ENCODE measurements at regions not wholly inside any gene's neighbourhood (a gene's known extent, or its start where the extent isn't known, plus 50 kb on each side); places are given as distances from the start of the nearest gene placed in this dataset.
"Not testable (repeated sequence)": the region's sequence is repeated elsewhere in the genome, so short reads cannot be mapped to it uniquely, and the experiment has no call there.

DNA sequence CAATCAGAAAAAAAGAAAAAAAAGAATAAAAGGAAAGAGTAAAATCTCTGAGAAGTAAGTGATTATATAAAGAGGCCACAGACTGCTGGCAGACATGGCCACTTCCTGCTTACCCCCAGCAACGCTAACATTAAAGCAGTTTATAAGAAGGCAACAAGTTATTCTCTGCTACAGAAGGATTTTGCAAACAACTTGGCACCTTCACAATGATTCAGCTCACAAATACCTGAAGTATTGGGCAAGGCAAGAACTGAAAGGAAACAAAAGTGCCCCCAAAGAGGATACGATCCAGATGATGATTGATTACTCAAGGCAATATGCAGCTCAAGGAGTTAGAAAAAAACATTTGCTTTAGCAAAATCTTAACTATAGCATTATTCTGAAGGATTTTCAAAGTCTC is 718.8 kb downstream of the KLHL13 start:
- TF ChIP-seq, protein P1, sequence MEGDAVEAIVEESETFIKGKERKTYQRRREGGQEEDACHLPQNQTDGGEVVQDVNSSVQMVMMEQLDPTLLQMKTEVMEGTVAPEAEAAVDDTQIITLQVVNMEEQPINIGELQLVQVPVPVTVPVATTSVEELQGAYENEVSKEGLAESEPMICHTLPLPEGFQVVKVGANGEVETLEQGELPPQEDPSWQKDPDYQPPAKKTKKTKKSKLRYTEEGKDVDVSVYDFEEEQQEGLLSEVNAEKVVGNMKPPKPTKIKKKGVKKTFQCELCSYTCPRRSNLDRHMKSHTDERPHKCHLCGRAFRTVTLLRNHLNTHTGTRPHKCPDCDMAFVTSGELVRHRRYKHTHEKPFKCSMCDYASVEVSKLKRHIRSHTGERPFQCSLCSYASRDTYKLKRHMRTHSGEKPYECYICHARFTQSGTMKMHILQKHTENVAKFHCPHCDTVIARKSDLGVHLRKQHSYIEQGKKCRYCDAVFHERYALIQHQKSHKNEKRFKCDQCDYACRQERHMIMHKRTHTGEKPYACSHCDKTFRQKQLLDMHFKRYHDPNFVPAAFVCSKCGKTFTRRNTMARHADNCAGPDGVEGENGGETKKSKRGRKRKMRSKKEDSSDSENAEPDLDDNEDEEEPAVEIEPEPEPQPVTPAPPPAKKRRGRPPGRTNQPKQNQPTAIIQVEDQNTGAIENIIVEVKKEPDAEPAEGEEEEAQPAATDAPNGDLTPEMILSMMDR (IDR thresholded peaks at IDR 0.05; ENCODE audit: insufficient read depth, low read length): no peak
- TF ChIP-seq POLR2AphosphoS5 (IDR thresholded peaks at IDR 0.05; ENCODE audit: low read depth): no peak
- TF ChIP-seq SPI1 (IDR thresholded peaks at IDR 0.05; ENCODE audit: borderline replicate concordance, low read depth): no peak
- TF ChIP-seq, protein P2, sequence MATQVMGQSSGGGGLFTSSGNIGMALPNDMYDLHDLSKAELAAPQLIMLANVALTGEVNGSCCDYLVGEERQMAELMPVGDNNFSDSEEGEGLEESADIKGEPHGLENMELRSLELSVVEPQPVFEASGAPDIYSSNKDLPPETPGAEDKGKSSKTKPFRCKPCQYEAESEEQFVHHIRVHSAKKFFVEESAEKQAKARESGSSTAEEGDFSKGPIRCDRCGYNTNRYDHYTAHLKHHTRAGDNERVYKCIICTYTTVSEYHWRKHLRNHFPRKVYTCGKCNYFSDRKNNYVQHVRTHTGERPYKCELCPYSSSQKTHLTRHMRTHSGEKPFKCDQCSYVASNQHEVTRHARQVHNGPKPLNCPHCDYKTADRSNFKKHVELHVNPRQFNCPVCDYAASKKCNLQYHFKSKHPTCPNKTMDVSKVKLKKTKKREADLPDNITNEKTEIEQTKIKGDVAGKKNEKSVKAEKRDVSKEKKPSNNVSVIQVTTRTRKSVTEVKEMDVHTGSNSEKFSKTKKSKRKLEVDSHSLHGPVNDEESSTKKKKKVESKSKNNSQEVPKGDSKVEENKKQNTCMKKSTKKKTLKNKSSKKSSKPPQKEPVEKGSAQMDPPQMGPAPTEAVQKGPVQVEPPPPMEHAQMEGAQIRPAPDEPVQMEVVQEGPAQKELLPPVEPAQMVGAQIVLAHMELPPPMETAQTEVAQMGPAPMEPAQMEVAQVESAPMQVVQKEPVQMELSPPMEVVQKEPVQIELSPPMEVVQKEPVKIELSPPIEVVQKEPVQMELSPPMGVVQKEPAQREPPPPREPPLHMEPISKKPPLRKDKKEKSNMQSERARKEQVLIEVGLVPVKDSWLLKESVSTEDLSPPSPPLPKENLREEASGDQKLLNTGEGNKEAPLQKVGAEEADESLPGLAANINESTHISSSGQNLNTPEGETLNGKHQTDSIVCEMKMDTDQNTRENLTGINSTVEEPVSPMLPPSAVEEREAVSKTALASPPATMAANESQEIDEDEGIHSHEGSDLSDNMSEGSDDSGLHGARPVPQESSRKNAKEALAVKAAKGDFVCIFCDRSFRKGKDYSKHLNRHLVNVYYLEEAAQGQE (IDR thresholded peaks at IDR 0.05; ENCODE audit: insufficient replicate concordance, low read depth): no peak
- no peak for TF ChIP-seq GABPA (IDR thresholded peaks at IDR 0.05; ENCODE audit: low read depth)
- Histone ChIP-seq H3K4me3 (replicated peaks; ENCODE audit: insufficient read depth, low read length) (no peak overlapping the region), H3K27ac (replicated peaks) (no peak overlapping the region), H3K27me3 (ENCODE audit: insufficient read depth, poor library complexity, severe bottlenecking) (no peaks in the 10 kb centered on the region)
- DNase-seq (ENCODE audit: low read depth in 1 of 2, low spot score in 1 of 2): no peak

DNA sequence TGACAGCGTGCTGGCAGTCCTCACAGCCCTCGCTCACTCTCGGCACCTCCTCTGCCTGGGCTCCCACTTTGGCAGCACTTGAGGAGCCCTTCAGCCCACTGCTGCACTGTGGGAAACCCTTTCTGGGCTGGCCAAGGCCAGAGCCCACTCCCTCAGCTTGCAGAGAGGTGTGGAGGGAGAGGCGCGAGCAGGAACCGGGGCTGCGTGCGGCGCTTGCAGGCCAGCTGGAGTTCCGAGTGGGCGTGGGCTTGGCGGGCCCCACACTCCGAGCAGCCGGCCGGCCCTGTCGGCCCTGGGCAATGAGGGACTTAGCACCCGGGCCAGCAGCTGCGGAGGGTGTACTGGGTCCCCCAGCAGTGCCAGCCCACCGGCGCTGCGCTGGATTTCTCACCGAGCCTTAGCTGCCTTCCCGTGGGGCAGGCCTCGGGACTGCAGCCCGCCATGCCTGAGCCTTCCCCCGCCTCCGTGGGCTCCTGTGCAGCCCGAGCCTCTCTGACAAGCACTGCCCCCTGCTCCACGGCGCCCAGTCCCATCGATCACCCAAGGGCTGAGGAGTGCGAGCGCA is 722.0 kb downstream of the KLHL13 start:
- H3K27me3 ChIP-seq (ENCODE audit: insufficient read depth, poor library complexity, severe bottlenecking); H3K27ac ChIP-seq (replicated peaks); DNase-seq (ENCODE audit: low read depth in 1 of 2, low spot score in 1 of 2); H3K4me3 ChIP-seq (replicated peaks; ENCODE audit: insufficient read depth, low read length): not testable (repeated sequence)

DNA sequence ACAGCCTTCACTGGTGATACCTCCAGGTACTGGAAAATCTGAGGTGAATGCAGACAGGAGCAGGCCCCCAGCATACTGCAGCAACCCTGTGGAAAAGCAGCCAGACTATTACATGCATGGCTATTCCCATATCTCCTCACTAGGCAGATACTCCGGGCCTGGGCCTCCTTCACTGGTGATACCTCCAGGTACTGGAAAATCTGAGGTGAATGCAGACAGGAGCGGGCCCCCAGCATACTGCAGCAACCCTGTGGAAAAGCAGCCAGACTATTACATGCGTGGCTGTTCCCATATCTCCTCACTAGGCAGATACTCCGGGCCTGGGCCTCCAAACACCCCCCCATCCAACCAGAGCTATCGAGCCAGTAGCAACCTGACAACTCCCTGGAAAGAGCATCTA is 724.2 kb downstream of the KLHL13 start:
- H3K27ac ChIP-seq (replicated peaks); H3K27me3 ChIP-seq (ENCODE audit: insufficient read depth, poor library complexity, severe bottlenecking); H3K4me3 ChIP-seq (replicated peaks; ENCODE audit: insufficient read depth, low read length); DNase-seq (ENCODE audit: low read depth in 1 of 2, low spot score in 1 of 2): not testable (repeated sequence)

DNA sequence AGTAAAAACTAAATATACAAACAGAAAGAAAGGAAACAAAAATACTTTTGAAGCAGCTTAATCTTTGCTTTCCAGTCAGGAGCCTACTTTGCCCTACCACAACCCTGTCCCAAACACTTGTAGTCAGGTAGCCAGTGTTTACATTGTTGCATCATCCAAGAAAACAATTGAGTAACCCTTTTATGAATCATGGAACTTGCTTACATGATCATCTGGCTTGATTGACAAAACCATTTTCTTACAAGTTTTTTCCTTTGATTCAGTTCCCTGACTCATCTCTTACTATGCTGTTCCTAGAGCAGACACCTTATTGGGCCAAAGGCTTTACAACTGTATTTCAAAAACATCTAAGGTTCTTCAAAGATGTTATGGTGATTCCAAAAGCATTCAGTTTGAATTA is 740.1 kb downstream of the KLHL13 start:
- TF ChIP-seq POLR2AphosphoS5 (IDR thresholded peaks at IDR 0.05; ENCODE audit: low read depth) (no peak), SPI1 (IDR thresholded peaks at IDR 0.05; ENCODE audit: borderline replicate concordance, low read depth) (no peak), GABPA (IDR thresholded peaks at IDR 0.05; ENCODE audit: low read depth) (no peak)
- TF ChIP-seq, protein P1 (IDR thresholded peaks at IDR 0.05; ENCODE audit: insufficient read depth, low read length): no peak
- TF ChIP-seq, protein P2 (IDR thresholded peaks at IDR 0.05; ENCODE audit: insufficient replicate concordance, low read depth): no peak
- Histone ChIP-seq H3K27ac (replicated peaks) (no peak overlapping the region), H3K4me3 (replicated peaks; ENCODE audit: insufficient read depth, low read length) (no peak overlapping the region), H3K27me3 (ENCODE audit: insufficient read depth, poor library complexity, severe bottlenecking) (no peaks in the 10 kb centered on the region)
- peak in 1 of 2 experiments; percentile 2 for DNase-seq (ENCODE audit: low read depth in 1 of 2, low spot score in 1 of 2)

DNA sequence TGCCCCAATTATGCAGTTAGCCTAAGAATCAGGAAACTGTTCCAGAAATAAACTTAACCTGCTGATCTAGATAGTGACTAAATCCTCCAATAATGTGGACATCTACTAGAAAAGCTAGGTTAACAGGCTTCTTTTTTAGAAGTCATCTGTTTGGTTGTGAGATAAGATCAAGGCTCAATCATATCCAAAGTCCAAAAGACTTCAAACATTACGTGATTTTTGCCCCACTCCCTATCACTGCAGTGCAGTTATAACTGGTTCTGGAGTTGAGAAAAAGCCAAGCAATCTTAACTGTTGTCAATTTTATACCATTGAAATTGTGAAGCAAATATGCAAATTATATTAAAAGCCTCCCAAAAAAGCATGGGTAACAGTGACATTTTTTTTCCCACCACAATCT is 781.4 kb downstream of the KLHL13 start:
- Histone ChIP-seq H3K4me3 (replicated peaks; ENCODE audit: insufficient read depth, low read length) (no peak overlapping the region), H3K27me3 (ENCODE audit: insufficient read depth, poor library complexity, severe bottlenecking) (no peaks in the 10 kb centered on the region), H3K27ac (replicated peaks) (no peak overlapping the region)
- DNase-seq (ENCODE audit: low read depth in 1 of 2, low spot score in 1 of 2): no peak
- TF ChIP-seq, protein P1 (IDR thresholded peaks at IDR 0.05; ENCODE audit: insufficient read depth, low read length): no peak
- TF ChIP-seq, protein P2 (IDR thresholded peaks at IDR 0.05; ENCODE audit: insufficient replicate concordance, low read depth): no peak
- no peak for TF ChIP-seq GABPA (IDR thresholded peaks at IDR 0.05; ENCODE audit: low read depth)
- TF ChIP-seq SPI1 (IDR thresholded peaks at IDR 0.05; ENCODE audit: borderline replicate concordance, low read depth): no peak
- no peak for TF ChIP-seq POLR2AphosphoS5 (IDR thresholded peaks at IDR 0.05; ENCODE audit: low read depth)

Measured in HL-60 (cell line).